ENCODE measurements at regions not wholly inside any gene's neighbourhood (a gene's known extent, or its start where the extent isn't known, plus 50 kb on each side); places are given as distances from the start of the nearest gene placed in this dataset.

- Mint-ChIP-seq H3K27me3 (ENCODE audit: low read depth) (peaks cover 4% of the 10 kb centered on the region), H3K4me1 (no peaks in the 10 kb centered on the region), H3K27ac (no peak overlapping the region), H3K9me3 (no peaks in the 10 kb centered on the region), H3K4me3 (no peak overlapping the region), H3K36me3 (ENCODE audit: low read depth) (no peaks in the 10 kb centered on the region)
- no peak for TF ChIP-seq CTCF (IDR thresholded peaks at IDR 0.05; ENCODE audit: unreplicated experiment in 3 of 3)
These were observed 283.9 kb upstream of the ISL1 start for GRCh38 chr5:51099173-51099853.

- no peak overlapping the region for H3K27ac Mint-ChIP-seq
- TF ChIP-seq CTCF (IDR thresholded peaks at IDR 0.05; ENCODE audit: unreplicated experiment in 3 of 3), result no peak
- no peaks in the 10 kb centered on the region for H3K9me3 Mint-ChIP-seq
- no peaks in the 10 kb centered on the region for H3K27me3 Mint-ChIP-seq (ENCODE audit: low read depth)
- no peaks in the 10 kb centered on the region for H3K4me1 Mint-ChIP-seq
- no peaks in the 10 kb centered on the region for H3K36me3 Mint-ChIP-seq (ENCODE audit: low read depth)
- no peak overlapping the region for H3K4me3 Mint-ChIP-seq
These were observed 278.7 kb upstream of the ISL1 start for GRCh38 chr5:51104556-51104955.

- no peak for TF ChIP-seq CTCF (IDR thresholded peaks at IDR 0.05; ENCODE audit: unreplicated experiment in 3 of 3)
- Mint-ChIP-seq H3K36me3 (ENCODE audit: low read depth) (no peaks in the 10 kb centered on the region), H3K9me3 (no peaks in the 10 kb centered on the region), H3K4me3 (no peak overlapping the region), H3K4me1 (no peaks in the 10 kb centered on the region), H3K27ac (no peak overlapping the region), H3K27me3 (ENCODE audit: low read depth) (no peaks in the 10 kb centered on the region)
These were observed 273.4 kb upstream of the ISL1 start for GRCh38 chr5:51109786-51110410.

- H3K4me1 Mint-ChIP-seq, result no peaks in the 10 kb centered on the region
- H3K27ac Mint-ChIP-seq, result no peak overlapping the region
- H3K4me3 Mint-ChIP-seq, result no peak overlapping the region
- no peaks in the 10 kb centered on the region for H3K27me3 Mint-ChIP-seq (ENCODE audit: low read depth)
- H3K9me3 Mint-ChIP-seq, result peaks cover 2% of the 10 kb centered on the region
- no peaks in the 10 kb centered on the region for H3K36me3 Mint-ChIP-seq (ENCODE audit: low read depth)
- TF ChIP-seq CTCF (IDR thresholded peaks at IDR 0.05; ENCODE audit: unreplicated experiment in 3 of 3), result no peak
These were observed 252.0 kb upstream of the ISL1 start for GRCh38 chr5:51131266-51131665.

GRCh38 chr5:51138164-51138563 is 245.1 kb upstream of the ISL1 start:
- no peak overlapping the region for H3K27ac Mint-ChIP-seq
- no peaks in the 10 kb centered on the region for H3K4me1 Mint-ChIP-seq

More at GRCh38 chr5:51138164-51138563, 245.1 kb upstream of the ISL1 start:
- no peaks in the 10 kb centered on the region for H3K9me3 Mint-ChIP-seq
- no peak for TF ChIP-seq CTCF (IDR thresholded peaks at IDR 0.05; ENCODE audit: unreplicated experiment in 3 of 3)
- H3K4me3 Mint-ChIP-seq, result no peak overlapping the region
- no peaks in the 10 kb centered on the region for H3K27me3 Mint-ChIP-seq (ENCODE audit: low read depth)
- H3K36me3 Mint-ChIP-seq (ENCODE audit: low read depth), result no peaks in the 10 kb centered on the region
